IMR-90 (cell line): ENCODE measurements at regions not wholly inside any gene's neighbourhood (a gene's known extent, or its start where the extent isn't known, plus 50 kb on each side); places are given as distances from the start of the nearest gene placed in this dataset.

Experiments used
- ATAC-seq: fragments of 200-7000 bp; cut with Tn5 transposase; 2 replicates; pipeline ENCODE4 v1.9.1; 2020; ENCODE audit warnings: low read depth, mild to moderate bottlenecking, moderate library complexity
- BruUV-seq: library from RNA; stranded (reverse); fragments of 400-500 nt; replicated peaks from 2 replicates; lab custom pipeline; 2021; lab: Mats Ljungman, UMichigan
- CTCF ChIA-PET: fragments of 300-600 bp; formaldehyde crosslinking; extraction: SDS; loops from one replicate; lab custom pipeline; 2021; ENCODE audit warnings: antibody characterized with exemption; lab: Yijun Ruan, JAX
- POLR2A ChIA-PET: fragments of 300-600 bp; sonication (Branson Sonifier 250); formaldehyde crosslinking; loops from one replicate; lab custom pipeline; 2022; ENCODE audit warnings: antibody characterized with exemption; ENCODE audit not compliant: unreplicated experiment; lab: Charles Lee
- DNase-seq: peaks from one replicate; pipeline ENCODE4 v3.0.0; 2013
- H2AFZ ChIP-seq: replicated peaks from 2 replicates; pipeline ENCODE3; 2013; ENCODE audit warnings: low read length, mild to moderate bottlenecking; ENCODE audit not compliant: poor library complexity
- H2AK5ac ChIP-seq: 2 replicates; pipeline ENCODE4 v1.6.1; 2013; ENCODE audit warnings: low read depth, low read length, inconsistent platforms
- H2AK9ac ChIP-seq: replicated peaks from 2 replicates; pipeline ENCODE3; 2013; ENCODE audit warnings: mild to moderate bottlenecking, low read depth, low read length, moderate library complexity; ENCODE audit not compliant: poor library complexity
- H2BK120ac ChIP-seq: 2 replicates; pipeline ENCODE4 v1.6.1; 2013; ENCODE audit warnings: low read depth, low read length, inconsistent platforms
- H2BK15ac ChIP-seq: 3 replicates; pipeline ENCODE4 v1.6.1; 2013; ENCODE audit warnings: low read depth, low read length, inconsistent platforms
- H2BK20ac ChIP-seq: 2 replicates; pipeline ENCODE4 v1.6.1; 2013; ENCODE audit warnings: low read depth, mild to moderate bottlenecking, inconsistent platforms, low read length, moderate library complexity
- H2BK5ac ChIP-seq: 2 replicates; pipeline ENCODE4 v1.6.1; 2013; ENCODE audit warnings: mild to moderate bottlenecking, low read depth, low read length, inconsistent platforms; ENCODE audit not compliant: poor library complexity, severe bottlenecking
- H3K14ac ChIP-seq: replicated peaks from 2 replicates; pipeline ENCODE4 v1.6.1; 2013; ENCODE audit warnings: low read depth, low read length, inconsistent platforms
- H3K18ac ChIP-seq: 2 replicates; pipeline ENCODE4 v1.6.1; 2013; ENCODE audit warnings: low read depth, low read length, control low read depth
- H3K23ac ChIP-seq: 2 replicates; pipeline ENCODE4 v1.6.1; 2013; ENCODE audit warnings: low read depth, low read length, inconsistent platforms
- H3K27ac ChIP-seq: 2 replicates; pipeline ENCODE4 v1.5.1; 2013; ENCODE audit warnings: mild to moderate bottlenecking, control low read depth, low read length; ENCODE audit not compliant: insufficient read depth
- H3K27me3 ChIP-seq: 2 replicates; pipeline ENCODE4 v1.6.1; 2013; ENCODE audit warnings: low read length; ENCODE audit not compliant: control insufficient read depth, insufficient read depth
- H3K36me3 ChIP-seq: 2 replicates; pipeline ENCODE4 v1.6.1; 2013; ENCODE audit warnings: low read length, mixed read lengths; ENCODE audit not compliant: control insufficient read depth, insufficient read depth
- H3K4ac ChIP-seq: 2 replicates; pipeline ENCODE4 v1.6.1; 2013; ENCODE audit warnings: low read depth, low read length, inconsistent platforms
- H3K4me1 ChIP-seq: 2 replicates; pipeline ENCODE4 v1.6.1; 2013; ENCODE audit warnings: low read length, mixed read lengths; ENCODE audit not compliant: control insufficient read depth, insufficient read depth
- H3K4me2 ChIP-seq: 2 replicates; pipeline ENCODE4 v1.6.1; 2013; ENCODE audit warnings: low read depth, mild to moderate bottlenecking, control low read depth, low read length, moderate library complexity
- H3K4me3 ChIP-seq: 2 replicates; pipeline ENCODE4 v1.5.1; 2013; ENCODE audit warnings: low read depth, mild to moderate bottlenecking, control low read depth, low read length, moderate library complexity; ENCODE audit not compliant: insufficient read depth
- H3K56ac ChIP-seq: 2 replicates; pipeline ENCODE4 v1.6.1; 2013; ENCODE audit warnings: low read length, inconsistent platforms; ENCODE audit not compliant: insufficient read depth; ENCODE audit errors: extremely low read depth
- H3K79me1 ChIP-seq, 2 experiments: 2 replicates each; pipeline ENCODE4 v1.6.1; 2013; ENCODE audit warnings: low read length in 2 of 2, inconsistent platforms in 1 of 2, low read depth in 1 of 2
- H3K9ac ChIP-seq: 2 replicates; pipeline ENCODE4 v1.6.1; 2013; ENCODE audit warnings: low read depth, low read length, control low read depth
- H3K9me1 ChIP-seq: 2 replicates; pipeline ENCODE4 v1.6.1; 2013; ENCODE audit warnings: low read length, inconsistent platforms; ENCODE audit not compliant: insufficient read depth
- H3K9me3 ChIP-seq: 2 replicates; pipeline ENCODE4 v1.6.1; 2013; ENCODE audit warnings: low read length; ENCODE audit not compliant: control insufficient read depth, insufficient read depth
- H4K20me1 ChIP-seq: 2 replicates; pipeline ENCODE4 v1.6.1; 2013; ENCODE audit warnings: low read length, inconsistent platforms; ENCODE audit not compliant: insufficient read depth
- H4K5ac ChIP-seq: 2 replicates; pipeline ENCODE4 v1.6.1; 2013; ENCODE audit warnings: mild to moderate bottlenecking, low read depth, low read length, control low read depth
- H4K8ac ChIP-seq, 2 experiments: 2 replicates each; pipeline ENCODE4 v1.6.1; 2013; ENCODE audit warnings: low read depth in 2 of 2, low read length in 2 of 2, control low read depth in 1 of 2, inconsistent platforms in 1 of 2
- H4K91ac ChIP-seq: 2 replicates; pipeline ENCODE4 v1.6.1; 2013; ENCODE audit warnings: low read depth, low read length, inconsistent platforms; ENCODE audit not compliant: insufficient read depth
- BHLHE40 ChIP-seq: fragments of 150-350 bp; IDR thresholded peaks from 2 replicates; pipeline ENCODE4 v1.6.1; 2016; ENCODE audit warnings: mild to moderate bottlenecking, low read depth, low read length
- CEBPB ChIP-seq: IDR thresholded peaks from 2 replicates; pipeline ENCODE4 v1.6.1; 2012; ENCODE audit warnings: low read depth, low read length, improper control_type of control experiment
- CHD1 ChIP-seq: IDR thresholded peaks from 2 replicates; pipeline ENCODE4 v1.6.1; 2012; ENCODE audit warnings: low read depth, low read length, improper control_type of control experiment
- CTCF ChIP-seq: conservative IDR thresholded peaks from 2 replicates; pipeline ENCODE4 v1.5.1; 2012; ENCODE audit warnings: mild to moderate bottlenecking, low read depth, low read length, improper control_type of control experiment
- ELK1 ChIP-seq: fragments of 150-350 bp; IDR thresholded peaks from 2 replicates; pipeline ENCODE4 v1.6.1; 2016; ENCODE audit warnings: low read depth, mild to moderate bottlenecking, low read length, moderate library complexity, borderline replicate concordance
- FOS ChIP-seq: fragments of 150-350 bp; IDR thresholded peaks from 2 replicates; pipeline ENCODE4 v1.6.1; 2016; ENCODE audit warnings: low read depth, low read length
- MXI1 ChIP-seq: IDR thresholded peaks from 2 replicates; pipeline ENCODE4 v1.6.1; 2012; ENCODE audit warnings: low read depth, mild to moderate bottlenecking, low read length, moderate library complexity, borderline replicate concordance
- NFE2L2 ChIP-seq: fragments of 150-350 bp; IDR thresholded peaks from 2 replicates; pipeline ENCODE4 v1.6.1; 2016; ENCODE audit warnings: low read depth, mild to moderate bottlenecking, low read length
- RAD21 ChIP-seq: IDR thresholded peaks from 2 replicates; pipeline ENCODE4 v1.6.1; 2012; ENCODE audit warnings: low read length, improper control_type of control experiment
- RCOR1 ChIP-seq: IDR thresholded peaks from 2 replicates; pipeline ENCODE4 v1.6.1; 2012; ENCODE audit warnings: mild to moderate bottlenecking, low read length, improper control_type of control experiment; ENCODE audit not compliant: insufficient replicate concordance
- SMC3 ChIP-seq: fragments of 150-350 bp; IDR thresholded peaks from 2 replicates; pipeline ENCODE4 v1.6.1; 2016; ENCODE audit warnings: low read depth, mild to moderate bottlenecking, antibody characterized with exemption, low read length, moderate library complexity
- USF2 ChIP-seq: fragments of 150-350 bp; IDR thresholded peaks from 2 replicates; pipeline ENCODE4 v1.6.1; 2017; ENCODE audit warnings: mild to moderate bottlenecking, antibody characterized with exemption, low read length, low read depth
- WGBS, 2 experiments: methylation state at CpG; one replicate each; pipeline versions ENCODE4 v1.1.5 to v1.1.7; 2013; ENCODE audit warnings: missing lambda C conversion rate in 2 of 2; ENCODE audit not compliant: insufficient read length in 1 of 2; ENCODE audit errors: extremely low coverage in 2 of 2; 5-methylcytosine and 5-hydroxymethylcytosine counted together
- dilution Hi-C: fragments of 300-500 bp; cut with HindIII; formaldehyde crosslinking; loops from one replicate; pipeline ENCODE4 v1.14.3; 2018; ENCODE audit warnings: low sequenced_read_pairs; ENCODE audit not compliant: unreplicated experiment
- in situ Hi-C: fragments of 300-500 bp; cut with MboI; formaldehyde crosslinking; loops from 3 replicates; pipeline ENCODE4 v1.14.3; 2019; ENCODE audit warnings: low sequenced_read_pairs, inconsistent platforms, mixed read lengths
- intact Hi-C: fragments of 100-400 bp; cut with micrococcal nuclease; formaldehyde crosslinking; loops from 2 replicates; pipeline ENCODE4 v1.10.0; 2022

GRCh38 chr9:102778746-102779145, 216.4 kb upstream of the CYLC2 start:
- Histone ChIP-seq H3K9ac (no peak overlapping the region), H3K27ac (no peak overlapping the region), H2BK20ac (no peak overlapping the region), H3K79me1 (no peaks in the 10 kb centered on the region), H3K27me3 (no peaks in the 10 kb centered on the region), H4K91ac (no peak overlapping the region), H2AK9ac (no peak overlapping the region), H3K4ac (no peak overlapping the region), H3K4me2 (no peak overlapping the region), H4K20me1 (no peaks in the 10 kb centered on the region), H3K4me1 (no peaks in the 10 kb centered on the region), H2BK120ac (no peak overlapping the region), H3K18ac (no peak overlapping the region), H3K4me3 (no peak overlapping the region), H4K5ac (no peak overlapping the region), H3K23ac (no peak overlapping the region), H3K36me3 (no peaks in the 10 kb centered on the region), H4K8ac (no peak overlapping the region), H2AFZ (no peak overlapping the region), H3K9me1 (no peaks in the 10 kb centered on the region), H2BK15ac (no peak overlapping the region), H3K9me3 (peaks cover 8% of the 10 kb centered on the region), H3K56ac (no peak overlapping the region), H3K14ac (no peak overlapping the region), H2BK5ac (no peak overlapping the region), H2AK5ac (no peak overlapping the region)
- POLR2A ChIA-PET, result no interaction called here
- ATAC-seq, result no peak
- in situ Hi-C loops (no loop called here), intact Hi-C loops (no loop called here), dilution Hi-C loops (no loop called here)
- WGBS, 2 experiments, result no CpG with 5 or more reads among the region's 4 CpGs
- TF ChIP-seq SMC3 (no peak), RCOR1 (no peak), MXI1 (no peak), NFE2L2 (no peak), BHLHE40 (no peak), CTCF (no peak), FOS (no peak), ELK1 (no peak), USF2 (no peak), RAD21 (no peak), CEBPB (no peak), CHD1 (no peak)
- CTCF ChIA-PET, result no interaction called here
- no TSS peak for BruUV-seq
- DNase-seq, result no peak
